ENCODE measurements at regions not wholly inside any gene's neighbourhood (a gene's known extent, or its start where the extent isn't known, plus 50 kb on each side); places are given as distances from the start of the nearest gene placed in this dataset.

GRCh38 chr1:56289260-56289659 lies 290.1 kb downstream of the PLPP3 start:
- ChIA-PET POLR2A (no interaction called here), CTCF (ENCODE audit: unreplicated experiment) (no interaction called here)
- Histone ChIP-seq H3K9me2 (ENCODE audit: insufficient read depth, low read length) (no peaks in the 10 kb centered on the region), H3K4me2 (ENCODE audit: low read length) (no peak overlapping the region), H3K4me1 (ENCODE audit: insufficient read depth, low read length, poor library complexity, severe bottlenecking) (no peaks in the 10 kb centered on the region), H3K9me3 (ENCODE audit: low read length) (no peaks in the 10 kb centered on the region), H3K79me2 (ENCODE audit: insufficient read depth, low read depth, low read length) (no peaks in the 10 kb centered on the region), H3K36me3 (ENCODE audit: insufficient read depth, low read length) (no peaks in the 10 kb centered on the region), H3K27ac (ENCODE audit: low read depth, low read length, poor library complexity, severe bottlenecking) (no peak overlapping the region), H4K20me1 (ENCODE audit: insufficient read depth, low read length) (no peaks in the 10 kb centered on the region), H2AFZ (ENCODE audit: low read length) (no peak overlapping the region), H3K4me3 (ENCODE audit: low read depth, low read length, poor library complexity, severe bottlenecking) (no peak overlapping the region)
- intact Hi-C loops (cut with micrococcal nuclease; ENCODE audit: unreplicated experiment) = loop anchor here (10.0 kb wide), 1 partner anchor 296 kb away; no protein-coding TSS in a partner anchor
- BruUV-seq (replicated peaks) = no TSS peak
- TF ChIP-seq, protein P1, sequence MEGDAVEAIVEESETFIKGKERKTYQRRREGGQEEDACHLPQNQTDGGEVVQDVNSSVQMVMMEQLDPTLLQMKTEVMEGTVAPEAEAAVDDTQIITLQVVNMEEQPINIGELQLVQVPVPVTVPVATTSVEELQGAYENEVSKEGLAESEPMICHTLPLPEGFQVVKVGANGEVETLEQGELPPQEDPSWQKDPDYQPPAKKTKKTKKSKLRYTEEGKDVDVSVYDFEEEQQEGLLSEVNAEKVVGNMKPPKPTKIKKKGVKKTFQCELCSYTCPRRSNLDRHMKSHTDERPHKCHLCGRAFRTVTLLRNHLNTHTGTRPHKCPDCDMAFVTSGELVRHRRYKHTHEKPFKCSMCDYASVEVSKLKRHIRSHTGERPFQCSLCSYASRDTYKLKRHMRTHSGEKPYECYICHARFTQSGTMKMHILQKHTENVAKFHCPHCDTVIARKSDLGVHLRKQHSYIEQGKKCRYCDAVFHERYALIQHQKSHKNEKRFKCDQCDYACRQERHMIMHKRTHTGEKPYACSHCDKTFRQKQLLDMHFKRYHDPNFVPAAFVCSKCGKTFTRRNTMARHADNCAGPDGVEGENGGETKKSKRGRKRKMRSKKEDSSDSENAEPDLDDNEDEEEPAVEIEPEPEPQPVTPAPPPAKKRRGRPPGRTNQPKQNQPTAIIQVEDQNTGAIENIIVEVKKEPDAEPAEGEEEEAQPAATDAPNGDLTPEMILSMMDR (conservative IDR thresholded peaks at IDR 0.05; ENCODE audit: low read length) = 0 out of 2 replicates have a peak, but pooled peaks have one; percentile 19
- no peak for TF ChIP-seq EZH2phosphoT487 (IDR thresholded peaks at IDR 0.05; ENCODE audit: borderline replicate concordance, low read depth, low read length)
- DNase-seq (ENCODE audit: low spot score) = no peak

GRCh38 chr1:56287721-56288120 lies 291.6 kb downstream of the PLPP3 start:
- Histone ChIP-seq H3K9me3 (ENCODE audit: low read length) (no peaks in the 10 kb centered on the region), H3K9me2 (ENCODE audit: insufficient read depth, low read length) (no peaks in the 10 kb centered on the region), H2AFZ (ENCODE audit: low read length) (no peak overlapping the region), H3K27ac (ENCODE audit: low read depth, low read length, poor library complexity, severe bottlenecking) (no peak overlapping the region), H3K4me3 (ENCODE audit: low read depth, low read length, poor library complexity, severe bottlenecking) (no peak overlapping the region), H3K79me2 (ENCODE audit: insufficient read depth, low read depth, low read length) (no peaks in the 10 kb centered on the region), H4K20me1 (ENCODE audit: insufficient read depth, low read length) (no peaks in the 10 kb centered on the region), H3K4me2 (ENCODE audit: low read length) (no peak overlapping the region), H3K36me3 (ENCODE audit: insufficient read depth, low read length) (no peaks in the 10 kb centered on the region), H3K4me1 (ENCODE audit: insufficient read depth, low read length, poor library complexity, severe bottlenecking) (no peaks in the 10 kb centered on the region)
- no TSS peak for BruUV-seq (replicated peaks)
- POLR2A ChIA-PET = interaction anchor here (0.7 kb wide), 1 partner anchor 24 kb away, joined by 4 read pairs; no protein-coding TSS in a partner anchor
- no peak for DNase-seq (ENCODE audit: low spot score)
- CTCF ChIA-PET (ENCODE audit: unreplicated experiment) = no interaction called here
- intact Hi-C loops (cut with micrococcal nuclease; ENCODE audit: unreplicated experiment) = loop anchor here (10.0 kb wide), 1 partner anchor 297 kb away; no protein-coding TSS in a partner anchor
- TF ChIP-seq EZH2phosphoT487 (IDR thresholded peaks at IDR 0.05; ENCODE audit: borderline replicate concordance, low read depth, low read length) = no peak
- TF ChIP-seq, protein P1 (conservative IDR thresholded peaks at IDR 0.05; ENCODE audit: low read length) = no peak

GRCh38 chr1:56286956-56287355 lies 292.4 kb downstream of the PLPP3 start:
- TF ChIP-seq, protein P1 (conservative IDR thresholded peaks at IDR 0.05; ENCODE audit: low read length) = no peak
- Histone ChIP-seq H4K20me1 (ENCODE audit: insufficient read depth, low read length) (no peaks in the 10 kb centered on the region), H3K9me2 (ENCODE audit: insufficient read depth, low read length) (no peaks in the 10 kb centered on the region), H2AFZ (ENCODE audit: low read length) (no peak overlapping the region), H3K27ac (ENCODE audit: low read depth, low read length, poor library complexity, severe bottlenecking) (no peak overlapping the region), H3K4me1 (ENCODE audit: insufficient read depth, low read length, poor library complexity, severe bottlenecking) (no peaks in the 10 kb centered on the region), H3K9me3 (ENCODE audit: low read length) (no peaks in the 10 kb centered on the region), H3K4me3 (ENCODE audit: low read depth, low read length, poor library complexity, severe bottlenecking) (no peak overlapping the region), H3K36me3 (ENCODE audit: insufficient read depth, low read length) (no peaks in the 10 kb centered on the region), H3K4me2 (ENCODE audit: low read length) (no peak overlapping the region), H3K79me2 (ENCODE audit: insufficient read depth, low read depth, low read length) (no peaks in the 10 kb centered on the region)
- no peak for DNase-seq (ENCODE audit: low spot score)
- no TSS peak for BruUV-seq (replicated peaks)
- intact Hi-C loops (cut with micrococcal nuclease; ENCODE audit: unreplicated experiment) = loop anchor here (10.0 kb wide), 1 partner anchor 298 kb away; no protein-coding TSS in a partner anchor
- CTCF ChIA-PET (ENCODE audit: unreplicated experiment) = no interaction called here
- POLR2A ChIA-PET = interaction anchor here (0.7 kb wide), 1 partner anchor 25 kb away, joined by 4 read pairs; no protein-coding TSS in a partner anchor
